T-cell (primary cell): ENCODE measurements at regions not wholly inside any gene's neighbourhood (a gene's known extent, or its start where the extent isn't known, plus 50 kb on each side); places are given as distances from the start of the nearest gene placed in this dataset.

ENCODE experiments used
- ATAC-seq, 4 experiments: fragments of 200-7000 bp in 3 of 4; fragments of 150-1000 bp in 1 of 4; cut with Tn5 transposase; replicated peaks in 1 of 4; 1 replicate in 3 of 4; 2 replicates in 1 of 4; pipeline ENCODE4 v1.10.0; 2021; ENCODE audit warnings: moderate library complexity in 3 of 4, mild to moderate bottlenecking in 2 of 4, moderate number of reproducible peaks in 1 of 4
- CTCF ChIA-PET, 2 donors: fragments of 300-600 bp; sonication (Branson Sonifier 250); formaldehyde crosslinking; loops; one replicate each; lab custom pipeline; 2022; ENCODE audit warnings: antibody characterized with exemption in 2 of 2; lab: Charles Lee
- POLR2A ChIA-PET, 2 donors: fragments of 300-600 bp; sonication (Branson Sonifier 250); formaldehyde crosslinking; loops; one replicate each; lab custom pipeline; 2022; ENCODE audit warnings: antibody characterized with exemption in 2 of 2; lab: Charles Lee
- DNase-seq, 35 experiments: peaks; one replicate each; pipeline versions ENCODE4 v3.0.0 to v3.0.0-alpha.2; 2013 to 2023
- H3K27ac ChIP-seq: one replicate; pipeline ENCODE4 v1.5.1; 2013; ENCODE audit warnings: low read length
- H3K27me3 ChIP-seq, 2 experiments: replicated peaks in 1 of 2; 1 replicate in 1 of 2; 2 replicates in 1 of 2; pipeline versions ENCODE4 v1.6.1 to v1.7.0; 2013; ENCODE audit warnings: low read length in 1 of 2, mixed read lengths in 1 of 2; ENCODE audit not compliant: control insufficient read depth in 2 of 2, insufficient read depth in 2 of 2; ENCODE audit errors: extremely low read depth in 1 of 2
- H3K36me3 ChIP-seq, 2 donors: 1 replicate in 1 of 2; 2 replicates in 1 of 2; pipeline versions ENCODE4 v1.6.1 to v1.7.0; 2013; ENCODE audit warnings: low read length in 1 of 2; ENCODE audit not compliant: control insufficient read depth in 2 of 2, insufficient read depth in 1 of 2; ENCODE audit errors: extremely low read depth in 1 of 2
- H3K4me1 ChIP-seq, 2 experiments: 1 replicate in 1 of 2; 2 replicates in 1 of 2; pipeline versions ENCODE4 v1.6.1 to v1.7.0; 2013; ENCODE audit warnings: low read length in 2 of 2, mixed read lengths in 1 of 2; ENCODE audit not compliant: insufficient read depth in 2 of 2, control insufficient read depth in 1 of 2; ENCODE audit errors: extremely low read depth in 1 of 2
- H3K4me3 ChIP-seq, 2 donors: 1 replicate in 1 of 2; 2 replicates in 1 of 2; pipeline versions ENCODE4 v1.5.1 to v1.7.0; 2013; ENCODE audit warnings: mild to moderate bottlenecking in 2 of 2, low read length in 1 of 2, moderate library complexity in 1 of 2; ENCODE audit not compliant: control insufficient read depth in 1 of 2; ENCODE audit errors: extremely low read depth in 1 of 2
- H3K9me3 ChIP-seq: 2 replicates; pipeline ENCODE4 v1.7.0; 2013
- H3K27ac Mint-ChIP-seq, 2 donors: one replicate each; pipeline ENCODE4 v1.8.0; 2020 to 2021; ENCODE audit warnings: mild to moderate bottlenecking in 2 of 2, mixed read lengths in 2 of 2
- H3K27me3 Mint-ChIP-seq, 2 donors: one replicate each; pipeline ENCODE4 v1.8.0; 2021 to 2022; ENCODE audit warnings: mixed read lengths in 2 of 2
- H3K36me3 Mint-ChIP-seq: one replicate; pipeline ENCODE4 v1.8.0; 2021; ENCODE audit warnings: mixed read lengths
- H3K4me1 Mint-ChIP-seq, 3 donors: one replicate each; pipeline ENCODE4 v1.8.0; 2020 to 2022; ENCODE audit warnings: mixed read lengths in 3 of 3, mild to moderate bottlenecking in 1 of 3
- H3K4me3 Mint-ChIP-seq, 3 donors: one replicate each; pipeline ENCODE4 v1.8.0; 2020 to 2022; ENCODE audit warnings: mild to moderate bottlenecking in 3 of 3, mixed read lengths in 3 of 3, moderate library complexity in 3 of 3
- H3K9me3 Mint-ChIP-seq, 3 donors: one replicate each; pipeline ENCODE4 v1.8.0; 2020 to 2022; ENCODE audit warnings: mixed read lengths in 3 of 3
- whole genome bisulfite sequencing: methylation state at CpG from one replicate; pipeline ENCODE4 v1.1.5; 2013; ENCODE audit warnings: missing lambda C conversion rate; ENCODE audit not compliant: insufficient coverage; 5-methylcytosine and 5-hydroxymethylcytosine counted together

DNA sequence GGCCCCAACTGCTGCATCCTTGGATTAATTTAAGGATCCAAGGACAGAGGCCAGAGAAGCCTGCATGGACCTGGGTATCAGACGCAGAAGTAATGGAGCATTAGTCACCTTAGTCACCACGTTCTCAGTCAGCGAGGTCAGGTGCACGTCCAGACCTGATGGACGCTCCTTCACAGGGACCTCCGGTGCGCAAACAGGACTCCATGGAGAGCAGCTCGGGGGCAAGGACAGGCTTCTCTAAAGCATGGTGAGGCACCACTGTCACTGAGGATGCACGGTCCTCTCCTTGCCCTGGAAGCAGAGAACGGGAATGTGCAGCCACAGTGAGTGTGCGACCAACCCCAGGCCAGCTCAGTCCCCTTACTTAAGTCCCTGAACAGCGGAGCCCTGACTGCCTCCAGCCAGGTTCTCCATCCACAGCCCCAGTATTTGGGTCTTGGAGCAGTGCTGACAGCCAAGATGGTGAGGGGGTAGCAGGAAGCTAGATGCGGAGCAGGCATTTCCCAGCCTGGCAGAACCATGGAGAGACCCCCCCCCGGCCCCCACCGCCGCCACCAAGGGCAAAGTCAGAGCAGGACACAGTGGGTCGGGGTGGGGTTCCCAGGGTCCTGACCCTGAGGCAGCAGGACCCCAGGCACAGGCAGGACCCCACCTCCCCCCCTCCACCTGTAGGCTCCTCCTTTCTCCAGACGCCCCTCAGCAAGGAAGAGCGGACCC lies 253.4 kb upstream of the SFSWAP start:
- ChIA-PET CTCF (no interaction called here), POLR2A (no interaction called here)
- H3K4me1 ChIP-seq: no peaks in the 10 kb centered on the region
- Mint-ChIP-seq H3K9me3 (peaks cover 0 to 6% (median 0%) of the 10 kb centered on the region in 3 donors), H3K27me3 (peaks cover 7 to 38% of the 10 kb centered on the region in 2 donors), H3K36me3 (no peaks in the 10 kb centered on the region), H3K4me1 (peaks cover 0 to 3% (median 2%) of the 10 kb centered on the region in 3 donors), H3K4me3 (no peak overlapping the region), H3K27ac (no peak overlapping the region)
- no peaks in the 10 kb centered on the region for H3K36me3 ChIP-seq
- H3K4me3 ChIP-seq: no peak overlapping the region
- H3K27me3 ChIP-seq: peaks cover 0 to 42% of the 10 kb centered on the region in 2 experiments
- DNase-seq (no peak), ATAC-seq (no peak)
- H3K27ac ChIP-seq: no peak overlapping the region
- no peaks in the 10 kb centered on the region for H3K9me3 ChIP-seq
- WGBS: 94% methylated on average over 17 of the region's 19 CpGs

DNA sequence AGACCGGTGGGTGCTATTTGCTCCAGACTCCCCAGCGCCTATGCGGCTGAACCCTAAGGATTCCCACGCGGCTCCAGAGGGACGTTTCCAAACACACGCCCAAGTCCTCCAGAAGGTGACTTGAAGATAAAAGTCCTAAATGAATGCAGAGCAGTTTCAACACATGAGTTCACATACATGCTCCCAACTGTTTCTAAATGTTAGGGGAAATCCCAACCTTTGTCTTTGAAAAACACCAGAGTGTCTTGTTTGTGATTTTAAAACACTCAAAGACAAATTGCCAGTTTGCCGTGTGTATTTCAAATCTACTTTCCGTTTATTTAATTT lies 252.9 kb upstream of the SFSWAP start:
- Histone ChIP-seq H3K36me3 (no peaks in the 10 kb centered on the region), H3K4me1 (no peaks in the 10 kb centered on the region), H3K4me3 (no peak overlapping the region), H3K9me3 (no peaks in the 10 kb centered on the region), H3K27me3 (peaks cover 0 to 41% of the 10 kb centered on the region in 2 experiments), H3K27ac (no peak overlapping the region)
- ChIA-PET CTCF (no interaction called here), POLR2A (no interaction called here)
- 83% methylated on average over 6 of the region's 9 CpGs for WGBS
- no peak overlapping the region for H3K4me3 Mint-ChIP-seq
- H3K9me3 Mint-ChIP-seq: peaks cover 0 to 6% (median 0%) of the 10 kb centered on the region in 3 donors
- ATAC-seq (no peak), DNase-seq (no peak)
- H3K27me3 Mint-ChIP-seq: peaks cover 7 to 38% of the 10 kb centered on the region in 2 donors
- no peaks in the 10 kb centered on the region for H3K36me3 Mint-ChIP-seq
- peaks cover 0 to 3% (median 0%) of the 10 kb centered on the region in 3 donors for H3K4me1 Mint-ChIP-seq
- H3K27ac Mint-ChIP-seq: no peak overlapping the region

DNA sequence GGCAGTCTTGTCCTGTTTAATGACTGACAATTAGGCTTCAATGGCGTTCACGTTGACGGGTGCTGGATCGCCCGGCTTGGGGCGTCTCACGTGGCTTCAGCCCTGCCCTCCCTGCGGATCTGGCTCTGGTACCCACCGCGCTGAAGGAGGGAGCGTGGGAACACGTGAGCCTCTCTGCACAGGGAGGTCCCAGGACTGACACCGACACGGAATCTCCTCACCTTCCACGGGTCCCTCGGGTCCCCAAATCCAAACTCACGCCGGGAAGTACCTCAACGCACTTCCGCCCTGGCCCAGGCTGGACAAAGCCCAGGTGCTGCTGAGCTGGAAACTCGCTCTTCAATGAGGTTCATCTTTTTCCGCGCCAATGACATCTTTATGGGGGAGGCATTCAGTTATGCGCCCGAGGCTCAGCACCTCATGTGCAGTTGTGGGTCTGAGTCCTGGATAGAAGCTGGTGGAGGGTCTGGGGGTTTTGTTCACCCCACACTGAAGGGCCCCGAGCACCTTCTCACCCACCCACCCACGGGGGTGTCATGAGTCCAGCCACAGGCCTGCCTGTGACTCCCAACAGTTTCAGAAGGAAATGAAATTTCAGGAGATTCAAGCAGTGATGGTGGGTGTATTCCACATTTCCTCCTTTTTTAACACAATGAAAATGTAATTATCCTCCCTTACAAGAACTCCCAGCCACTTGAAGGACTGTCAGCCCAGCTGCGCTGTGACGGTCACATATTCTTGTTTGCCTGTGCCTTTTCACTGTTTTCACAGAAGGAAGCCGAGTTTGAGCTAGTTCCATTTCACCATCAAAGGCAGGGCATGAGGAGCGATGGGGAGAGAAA lies 251.7 kb upstream of the SFSWAP start:
- H3K4me3 ChIP-seq: no peak overlapping the region
- no peaks in the 10 kb centered on the region for H3K36me3 ChIP-seq
- no peaks in the 10 kb centered on the region for H3K4me1 ChIP-seq
- Mint-ChIP-seq H3K36me3 (no peaks in the 10 kb centered on the region), H3K27ac (no peak overlapping the region), H3K9me3 (peaks cover 0 to 6% (median 0%) of the 10 kb centered on the region in 3 donors), H3K4me1 (peaks cover 0 to 3% (median 0%) of the 10 kb centered on the region in 3 donors), H3K27me3 (peaks cover 7 to 36% of the 10 kb centered on the region in 2 donors), H3K4me3 (no peak overlapping the region)
- ChIA-PET POLR2A (no interaction called here), CTCF (no interaction called here)
- H3K27ac ChIP-seq: no peak overlapping the region
- 82% methylated on average over 26 of the region's 31 CpGs for WGBS
- ATAC-seq: no peak
- peaks cover 0 to 41% of the 10 kb centered on the region in 2 experiments for H3K27me3 ChIP-seq
- no peaks in the 10 kb centered on the region for H3K9me3 ChIP-seq
- DNase-seq: no peak

DNA sequence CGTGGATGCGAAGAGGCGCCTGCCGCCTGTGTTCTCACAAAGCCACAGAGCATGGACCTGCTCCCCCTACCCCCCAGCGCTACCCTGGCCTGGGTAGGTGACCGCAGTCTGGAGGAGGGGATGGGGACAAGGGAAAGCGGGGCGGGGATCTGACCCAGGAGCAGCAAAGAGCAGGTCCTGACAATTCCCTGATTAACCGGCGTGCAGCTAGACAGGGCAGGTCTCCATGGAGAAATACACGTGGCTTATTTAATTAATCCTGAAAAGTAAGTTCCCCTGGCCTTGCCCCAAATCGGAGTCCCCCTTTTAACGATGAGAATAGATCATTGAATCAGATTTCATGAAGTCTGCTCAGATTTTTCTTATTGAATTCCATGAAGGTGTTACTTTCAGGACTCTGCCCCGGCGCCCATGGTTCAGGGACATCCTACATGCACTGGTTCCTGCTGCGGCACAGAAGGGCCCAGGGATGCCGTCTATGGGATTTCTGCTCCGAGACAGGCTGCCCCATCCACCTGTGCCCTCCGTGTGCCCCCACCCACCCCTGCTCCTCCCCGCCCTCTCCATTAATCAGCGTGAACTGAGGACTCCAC lies 251.0 kb upstream of the SFSWAP start:
- no peaks in the 10 kb centered on the region for H3K36me3 Mint-ChIP-seq
- H3K27me3 ChIP-seq: peaks cover 0 to 39% of the 10 kb centered on the region in 2 experiments
- no peak for DNase-seq
- H3K27ac Mint-ChIP-seq: no peak overlapping the region
- no peak overlapping the region for H3K4me3 Mint-ChIP-seq
- CTCF ChIA-PET: no interaction called here
- H3K9me3 Mint-ChIP-seq: peaks cover 0 to 6% (median 0%) of the 10 kb centered on the region in 3 donors
- no peak for ATAC-seq
- 73% methylated on average over 10 of the region's 21 CpGs for WGBS
- H3K4me1 ChIP-seq: no peaks in the 10 kb centered on the region
- no peaks in the 10 kb centered on the region for H3K36me3 ChIP-seq
- peaks cover 7 to 35% of the 10 kb centered on the region in 2 donors for H3K27me3 Mint-ChIP-seq
- H3K27ac ChIP-seq: no peak overlapping the region
- no peaks in the 10 kb centered on the region for H3K9me3 ChIP-seq
- H3K4me1 Mint-ChIP-seq: peaks cover 0 to 2% (median 0%) of the 10 kb centered on the region in 3 donors
- no peak overlapping the region for H3K4me3 ChIP-seq
- POLR2A ChIA-PET: no interaction called here

DNA sequence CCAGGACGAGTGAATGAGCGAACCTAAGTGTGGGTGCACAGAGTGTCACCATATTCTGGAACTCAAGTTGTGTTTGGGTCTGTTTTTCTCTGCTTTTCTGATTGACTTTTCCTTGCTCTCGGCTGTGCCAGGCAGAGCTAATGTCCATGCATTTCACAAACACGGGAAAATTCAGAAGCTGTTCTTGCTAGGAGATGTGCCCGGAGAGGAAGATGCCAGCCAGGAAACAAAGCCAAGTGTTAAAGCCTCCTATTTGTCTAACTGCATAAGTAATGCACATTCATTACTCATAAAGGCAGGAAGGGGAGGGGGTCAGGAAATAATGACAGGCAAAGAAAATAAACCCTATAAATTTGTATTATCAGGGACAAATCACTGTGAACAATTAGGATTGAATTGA lies 250.4 kb upstream of the SFSWAP start:
- no peaks in the 10 kb centered on the region for H3K36me3 ChIP-seq
- peaks cover 0 to 32% of the 10 kb centered on the region in 2 experiments for H3K27me3 ChIP-seq
- H3K4me3 Mint-ChIP-seq: no peak overlapping the region
- H3K4me1 Mint-ChIP-seq: no peaks in the 10 kb centered on the region
- no peak for DNase-seq
- no peak overlapping the region for H3K4me3 ChIP-seq
- 85% methylated on average over 5 of the region's 5 CpGs for WGBS
- CTCF ChIA-PET: no interaction called here
- peaks cover 7 to 33% of the 10 kb centered on the region in 2 donors for H3K27me3 Mint-ChIP-seq
- POLR2A ChIA-PET: no interaction called here
- H3K27ac ChIP-seq: no peak overlapping the region
- H3K9me3 ChIP-seq: no peaks in the 10 kb centered on the region
- H3K4me1 ChIP-seq: no peaks in the 10 kb centered on the region
- H3K27ac Mint-ChIP-seq: no peak overlapping the region
- no peaks in the 10 kb centered on the region for H3K36me3 Mint-ChIP-seq
- H3K9me3 Mint-ChIP-seq: peaks cover 0 to 6% (median 0%) of the 10 kb centered on the region in 3 donors
- ATAC-seq: no peak

DNA sequence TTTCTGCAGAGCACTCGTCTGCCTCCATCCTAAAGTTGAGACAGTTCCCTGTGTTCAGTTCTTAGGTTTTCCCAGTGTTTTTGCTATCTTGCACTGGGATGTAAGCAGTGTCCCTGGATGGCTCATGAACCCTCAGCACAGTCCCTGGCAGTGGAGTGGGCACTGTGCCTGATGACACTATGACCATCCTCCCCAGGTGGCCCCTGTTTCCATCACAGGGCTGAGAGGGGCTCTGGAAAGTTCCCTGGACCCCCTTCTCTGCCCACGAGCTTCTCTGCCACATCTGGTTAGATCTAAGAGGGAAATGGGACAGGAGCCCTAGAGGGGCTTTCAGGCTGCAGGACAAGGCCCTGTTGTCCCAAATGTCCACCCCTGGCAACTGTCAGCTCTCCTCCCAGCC lies 249.8 kb upstream of the SFSWAP start:
- ATAC-seq (no peak), DNase-seq (no peak)
- Mint-ChIP-seq H3K36me3 (no peaks in the 10 kb centered on the region), H3K4me3 (no peak overlapping the region), H3K27me3 (peaks cover 7 to 29% of the 10 kb centered on the region in 2 donors), H3K4me1 (no peaks in the 10 kb centered on the region), H3K9me3 (peaks cover 0 to 6% (median 0%) of the 10 kb centered on the region in 3 donors), H3K27ac (no peak overlapping the region)
- Histone ChIP-seq H3K27ac (no peak overlapping the region), H3K27me3 (peaks cover 0 to 27% of the 10 kb centered on the region in 2 experiments), H3K36me3 (no peaks in the 10 kb centered on the region), H3K9me3 (no peaks in the 10 kb centered on the region), H3K4me3 (no peak overlapping the region), H3K4me1 (no peaks in the 10 kb centered on the region)
- WGBS: 86% methylated on average over 1 of the region's 2 CpGs
- POLR2A ChIA-PET: no interaction called here
- CTCF ChIA-PET: interaction anchor here in 1 of 2 donors (0.5 kb wide), 1 partner anchor 8 kb away, joined by 3 read pairs; no protein-coding TSS in a partner anchor
